Germinal center (tissue), 1 donor: ENCODE measurements at regions not wholly inside any gene's neighbourhood (a gene's known extent, or its start where the extent isn't known, plus 50 kb on each side); places are given as distances from the start of the nearest gene placed in this dataset.
"Not testable (repeated sequence)": the region's sequence is repeated elsewhere in the genome, so short reads cannot be mapped to it uniquely, and the experiment has no call there.

Experiments
- DNase-seq: peaks from one replicate; pipeline ENCODE4 v3.0.0; 2012; ENCODE audit warnings: mixed read lengths, low spot score

DNA sequence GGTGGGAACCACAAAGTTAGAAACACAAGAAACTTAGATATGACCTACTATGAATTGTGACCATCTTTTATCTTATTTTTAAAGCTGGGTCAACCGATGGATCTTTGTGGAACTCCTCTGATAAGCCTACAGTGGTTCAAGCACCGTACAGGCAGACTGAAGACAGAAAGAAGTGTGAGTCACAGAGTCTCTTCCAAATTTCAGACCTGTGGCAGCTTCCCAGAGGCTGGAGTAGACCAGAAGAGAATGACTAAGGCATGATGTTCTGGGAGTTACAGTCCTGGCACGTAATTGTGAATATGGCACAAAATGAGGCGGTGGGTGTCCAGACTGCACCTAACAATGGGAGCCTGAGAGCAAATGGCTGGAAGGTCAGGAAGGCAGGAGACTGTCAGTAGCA, 70.0 kb downstream of the LMO4 start:
- no peak for DNase-seq

DNA sequence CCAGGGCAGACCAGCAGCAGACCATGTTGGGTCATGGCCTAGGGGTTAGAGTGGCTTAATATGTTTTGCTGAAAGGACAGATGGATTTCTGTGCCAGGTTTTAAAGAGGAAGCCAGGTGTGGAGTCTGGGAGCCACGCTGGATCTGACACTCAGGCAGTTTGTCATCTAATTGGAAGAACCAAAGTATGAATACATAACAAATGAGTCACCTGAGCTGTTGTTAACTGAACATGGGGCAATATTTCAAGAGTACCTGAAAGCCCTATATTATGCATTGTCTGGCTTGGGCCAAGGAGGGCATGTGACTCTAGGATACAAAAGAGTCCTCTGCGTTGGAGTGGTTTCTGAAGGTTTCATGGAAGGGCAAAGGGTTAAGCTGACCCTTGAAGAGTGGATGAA, 70.6 kb downstream of the LMO4 start:
- no peak for DNase-seq

DNA sequence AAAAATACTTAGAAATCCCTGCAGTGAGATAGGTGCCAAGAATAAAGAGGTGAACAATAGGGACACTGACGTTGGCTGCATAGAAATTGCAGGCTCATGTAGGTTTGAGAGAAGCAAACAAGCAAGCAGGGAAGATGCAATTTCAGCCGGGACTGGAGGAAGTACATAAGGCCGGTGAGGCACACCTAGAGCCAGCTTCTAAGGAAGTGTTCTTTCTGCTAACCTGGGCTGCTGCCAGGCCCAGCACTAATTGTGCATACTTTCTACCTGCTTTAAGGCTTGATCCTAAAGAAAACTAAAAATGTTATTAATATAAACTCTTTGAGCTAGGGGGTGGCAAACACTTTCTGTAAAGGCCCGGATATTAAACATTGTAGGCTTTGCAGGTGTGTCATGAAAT, 71.0 kb downstream of the LMO4 start:
- DNase-seq, result no peak

DNA sequence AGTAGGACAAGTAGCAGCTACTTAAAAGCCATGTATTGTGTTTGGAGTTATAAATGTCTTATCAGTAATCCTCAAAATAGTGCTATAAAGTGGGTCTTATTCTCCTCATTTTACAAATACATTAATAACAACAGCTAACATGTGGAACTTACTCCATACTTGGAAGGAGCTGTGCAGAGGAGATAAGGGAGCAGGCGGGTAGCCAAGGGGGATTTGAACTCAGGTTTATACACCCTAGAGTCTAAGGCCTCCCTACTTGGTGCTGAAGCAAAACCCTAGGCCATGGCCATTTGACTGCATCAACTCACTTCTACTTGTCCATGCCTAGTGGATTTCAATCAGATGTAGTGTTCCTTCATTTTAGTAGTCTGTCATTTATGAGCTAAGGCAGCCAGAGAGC, 72.1 kb downstream of the LMO4 start:
- no peak for DNase-seq

DNA sequence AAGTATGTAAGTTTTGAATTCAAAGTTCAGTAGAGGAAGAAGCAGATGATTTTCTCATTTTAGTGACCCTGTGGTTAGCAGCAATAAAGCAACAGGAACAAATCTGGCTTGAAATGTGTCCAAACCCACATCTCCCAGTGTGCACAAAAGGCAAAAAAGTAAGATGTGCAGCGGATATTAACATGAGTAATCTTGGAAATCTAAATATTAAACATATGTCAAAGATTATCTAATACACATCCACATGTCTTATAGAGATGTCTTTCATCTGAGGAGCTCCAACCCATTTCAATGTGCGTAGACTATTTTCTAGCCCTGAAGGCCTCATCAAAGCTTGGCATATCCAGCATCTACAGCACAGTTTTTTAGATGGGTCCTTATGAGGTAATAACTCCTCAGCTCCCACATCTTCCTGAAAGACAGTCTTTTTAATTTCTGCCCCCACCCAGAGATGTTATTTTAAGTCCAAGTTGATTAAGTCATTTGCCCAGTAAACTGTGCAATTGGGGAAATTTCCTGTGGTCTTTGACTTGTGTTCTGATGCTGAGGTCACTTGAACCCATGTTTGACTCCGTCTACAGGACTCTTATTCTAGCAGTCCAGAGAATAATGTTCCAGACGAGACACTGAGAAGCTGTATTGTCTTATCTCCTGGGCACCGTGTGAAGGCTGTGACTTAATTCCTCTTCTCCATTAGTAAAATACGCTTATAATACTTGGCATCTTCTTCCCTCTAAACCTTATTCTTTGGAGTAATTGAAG, 73.7 kb downstream of the LMO4 start:
- DNase-seq, result no peak

DNA sequence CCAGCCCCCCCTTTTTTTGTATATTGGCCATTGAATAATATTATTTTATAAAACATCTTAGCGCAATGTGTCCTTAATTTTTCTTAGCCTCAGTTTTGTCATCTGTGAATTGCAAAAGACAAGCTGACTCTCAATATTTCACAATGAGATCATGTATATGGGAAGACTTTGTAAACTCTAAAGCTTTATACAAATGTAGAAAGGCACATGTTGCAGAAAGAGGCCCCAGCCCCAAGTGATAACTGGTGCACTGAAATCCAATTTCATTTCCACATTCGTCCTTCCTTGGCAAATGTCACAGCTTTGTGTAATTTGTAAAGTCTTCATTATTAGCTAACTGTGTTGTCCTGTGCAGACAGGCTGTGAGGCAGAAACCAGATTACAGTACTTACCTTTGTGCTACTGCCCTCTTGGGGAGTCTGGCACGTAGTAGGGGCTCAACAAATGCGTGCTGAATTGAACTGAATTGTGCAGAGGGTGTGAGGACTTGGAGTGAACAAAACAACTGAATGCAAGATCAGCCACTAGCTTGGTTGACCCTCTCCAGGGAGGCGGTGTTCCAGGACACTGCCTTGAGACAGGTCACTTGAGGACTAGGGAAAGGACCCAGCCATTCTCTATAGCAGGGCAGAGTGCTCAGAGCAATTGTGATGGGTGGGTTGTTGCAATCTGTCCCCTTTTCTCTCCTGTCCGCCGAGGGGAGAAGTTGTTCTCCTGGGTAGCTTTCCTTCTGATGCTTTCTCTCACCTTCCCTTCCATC, 74.6 kb downstream of the LMO4 start:
- no peak for DNase-seq

DNA sequence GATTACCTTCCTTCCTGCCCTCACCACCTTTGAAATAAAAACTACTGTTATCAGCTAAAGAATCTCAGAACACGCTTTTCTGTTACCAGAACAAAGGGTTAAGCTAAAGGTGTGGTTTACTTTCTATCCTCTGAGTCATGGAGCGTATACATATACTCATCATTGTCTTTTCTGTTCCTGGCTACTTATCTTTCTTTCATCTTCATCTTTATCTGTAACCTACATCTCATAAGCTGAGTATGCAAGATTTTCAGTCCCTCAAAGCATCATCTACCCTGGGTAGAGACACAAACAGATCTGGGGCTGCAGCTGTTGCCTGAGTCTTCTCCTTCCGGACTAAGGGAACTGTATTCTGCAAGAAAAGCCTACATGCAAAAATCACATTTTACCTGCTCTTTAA, 75.6 kb downstream of the LMO4 start:
- DNase-seq, result no peak

DNA sequence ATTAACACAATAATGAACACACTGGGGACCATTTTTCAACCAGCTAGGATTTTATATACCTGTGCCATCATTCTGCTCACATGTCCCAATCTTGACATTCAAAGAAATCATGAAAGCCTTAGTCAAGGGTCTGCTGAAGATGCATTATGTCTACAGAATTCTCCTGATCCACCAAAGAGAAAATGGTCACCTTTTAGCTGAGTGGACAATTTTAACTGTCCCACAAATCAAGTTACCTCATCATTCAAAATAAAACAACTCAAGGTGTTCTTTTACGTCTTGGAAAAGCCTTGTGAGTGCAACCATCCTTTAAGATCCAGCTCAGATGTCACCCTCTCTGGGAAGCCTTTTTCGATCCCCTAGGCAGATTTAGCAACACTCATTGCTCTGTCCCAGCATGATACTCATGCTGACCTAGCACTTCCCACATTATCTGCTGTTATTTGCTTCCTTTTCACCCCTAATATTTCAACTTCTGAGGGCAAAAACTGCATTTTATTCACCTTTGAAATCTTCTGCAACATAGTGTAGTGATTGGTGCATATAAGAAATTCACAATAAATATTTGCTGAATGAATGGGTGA, 80.1 kb downstream of the LMO4 start:
- no peak for DNase-seq

DNA sequence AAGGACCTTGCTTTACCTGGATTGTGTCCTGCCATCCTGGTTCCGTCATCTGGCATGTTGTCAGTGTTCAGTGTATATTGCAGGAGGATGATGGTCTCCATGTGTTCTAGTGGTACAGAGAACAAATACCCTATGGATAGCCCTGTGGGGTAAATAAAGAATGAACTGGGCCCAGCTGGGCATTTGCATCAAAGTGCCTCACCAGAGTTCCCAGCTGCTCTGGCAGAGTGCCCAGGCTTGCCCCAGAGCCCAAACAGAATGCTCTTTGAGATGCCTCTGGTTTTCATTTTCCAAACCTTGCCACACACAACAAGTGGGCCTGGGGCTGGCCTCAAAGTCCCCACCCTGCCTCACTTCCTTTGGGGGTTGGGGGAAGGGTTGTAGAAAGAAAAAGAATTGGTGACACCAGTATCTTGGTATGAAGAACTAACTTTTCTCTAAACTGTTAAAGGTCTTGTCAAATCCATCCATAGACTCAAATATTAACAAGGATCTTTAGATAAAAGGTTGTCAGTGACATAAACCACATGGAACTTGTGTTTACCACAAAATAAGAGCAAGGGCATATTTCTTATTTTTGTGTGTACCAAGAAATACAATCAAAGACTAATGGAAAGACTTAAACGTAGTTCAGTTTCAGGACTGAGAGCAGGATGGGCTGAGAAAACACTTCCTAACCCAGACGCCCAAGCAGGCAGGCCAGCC, 82.2 kb downstream of the LMO4 start:
- no peak for DNase-seq

DNA sequence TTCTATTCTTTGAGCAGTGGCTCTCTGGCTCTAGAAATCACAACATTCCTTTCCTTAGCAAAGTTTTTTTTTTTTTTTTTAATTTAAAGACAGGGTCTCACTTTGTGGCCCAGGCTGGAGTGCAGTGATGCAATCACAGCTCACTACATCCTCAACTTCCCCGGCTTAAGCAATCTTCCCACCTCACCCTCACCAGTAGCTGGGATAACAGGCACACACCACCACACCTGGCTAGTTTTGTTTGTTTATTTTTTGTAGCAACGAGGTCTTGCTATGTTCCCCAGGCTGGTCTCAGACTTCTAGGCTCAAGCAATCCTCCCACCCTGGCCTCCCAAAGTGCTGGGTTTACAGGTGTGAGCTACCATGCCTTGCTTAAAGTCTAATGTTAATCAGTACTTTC, 85.2 kb downstream of the LMO4 start:
- not testable (repeated sequence) for DNase-seq

DNA sequence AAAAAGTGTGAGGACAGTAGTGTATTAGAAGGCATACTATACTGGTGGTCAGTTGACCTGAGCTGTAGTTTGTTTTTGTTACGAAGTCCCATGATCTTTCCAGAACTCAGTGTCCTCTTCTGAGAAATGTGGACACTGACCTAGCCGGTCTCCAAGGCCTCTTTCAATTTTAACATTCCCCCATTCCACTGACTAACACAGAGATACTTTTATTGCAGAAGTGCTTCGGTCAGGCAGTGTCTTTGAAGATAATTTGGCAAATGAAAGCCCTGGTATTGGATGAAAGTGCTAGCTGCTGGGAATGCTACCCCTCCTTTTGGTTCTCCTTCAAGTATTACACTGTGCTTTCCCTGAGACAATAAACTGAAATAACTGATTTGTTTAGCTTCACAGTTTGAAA, 89.4 kb downstream of the LMO4 start:
- DNase-seq, result no peak

DNA sequence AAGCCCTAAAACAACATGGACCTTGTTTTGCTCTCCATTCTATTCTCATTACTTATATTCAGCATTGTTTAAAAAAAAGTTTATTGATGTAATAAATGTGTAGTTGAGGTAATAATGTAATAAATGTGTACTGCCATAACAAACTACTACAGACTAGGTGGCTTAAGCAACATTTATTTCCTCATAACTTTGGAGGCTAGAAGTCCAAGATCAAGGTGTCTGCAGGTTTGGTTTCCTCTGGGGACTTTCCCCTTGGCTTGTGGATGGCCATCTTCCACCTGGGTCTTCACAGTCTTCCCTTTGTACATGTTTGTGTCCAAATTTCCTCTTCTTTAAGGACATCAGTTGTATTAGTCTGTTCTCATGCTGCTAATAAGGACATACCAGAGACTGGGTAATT, 93.1 kb downstream of the LMO4 start:
- no peak for DNase-seq

DNA sequence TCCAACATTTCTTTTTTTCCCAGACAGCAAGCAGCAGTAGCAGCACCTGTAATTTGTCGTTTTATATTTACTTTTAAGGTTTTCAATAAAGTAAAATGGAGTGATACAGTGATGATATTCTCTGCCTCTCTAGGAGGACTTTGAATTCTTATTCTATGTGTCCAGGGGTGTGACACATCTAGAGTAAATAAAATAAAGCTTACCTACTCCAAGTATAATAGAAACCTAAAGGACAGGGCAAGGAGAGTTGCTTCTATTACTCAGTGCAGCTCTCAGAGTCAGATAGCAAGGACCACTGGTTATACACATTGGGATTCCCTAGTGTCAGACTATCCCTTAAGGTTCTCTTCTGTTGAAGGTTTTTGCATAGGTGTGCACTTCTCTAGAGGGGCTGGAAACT, 95.9 kb downstream of the LMO4 start:
- DNase-seq, result no peak

DNA sequence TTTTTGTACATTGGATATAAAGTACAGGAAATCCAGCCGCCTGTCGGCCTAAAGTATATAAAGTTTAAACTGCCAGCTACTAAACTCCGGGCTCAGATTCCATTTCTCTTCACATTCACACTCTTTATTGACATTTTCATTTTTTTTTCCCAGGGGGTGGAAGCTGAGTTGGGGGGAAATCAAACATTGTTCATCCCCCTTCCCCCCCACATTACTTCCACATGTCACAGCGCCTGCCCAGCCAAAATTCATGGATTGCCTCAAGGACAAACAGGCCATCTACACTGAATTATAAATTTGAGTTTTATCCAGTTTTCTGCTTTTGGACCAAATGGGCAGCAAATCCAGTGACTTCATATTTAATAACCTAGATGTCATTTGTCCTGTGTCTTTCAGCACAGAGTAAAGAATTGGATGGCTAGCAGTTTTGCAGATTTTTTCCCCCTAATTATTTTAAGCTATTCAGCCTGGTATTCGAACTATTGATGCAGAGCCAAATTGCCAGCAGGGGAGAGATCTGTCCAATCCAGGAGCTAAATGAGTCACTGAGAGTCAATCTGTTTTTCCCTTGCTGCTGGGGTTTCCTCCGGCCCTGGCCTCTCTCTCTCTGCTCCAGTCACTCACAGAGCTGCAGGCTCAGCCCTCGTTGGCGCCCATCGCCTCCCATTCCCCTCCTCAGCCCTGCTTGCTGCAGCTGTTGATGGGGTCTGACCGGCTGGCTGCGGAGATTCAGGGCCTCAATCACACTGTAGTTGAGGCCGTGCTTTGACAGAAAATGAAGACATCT, 98.0 kb downstream of the LMO4 start:
- no peak for DNase-seq

DNA sequence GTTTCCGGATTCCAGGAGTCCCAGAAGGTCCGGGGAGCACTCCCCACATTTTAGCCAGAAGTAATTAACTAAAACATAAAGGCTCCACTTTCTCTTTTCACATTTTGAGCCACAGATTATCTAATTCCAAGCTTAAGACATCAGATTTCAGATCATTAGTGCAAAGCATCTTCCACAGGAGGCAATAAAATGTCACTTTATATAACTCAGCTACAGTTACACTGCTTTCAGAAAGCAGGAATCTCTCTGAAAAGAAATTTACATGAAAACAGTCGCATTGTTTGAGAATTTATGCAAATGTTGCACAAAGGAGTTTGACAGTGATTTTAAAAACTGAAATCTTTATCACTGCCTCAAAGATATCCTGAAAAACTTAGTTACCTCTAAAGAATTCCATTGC, 99.7 kb downstream of the LMO4 start:
- DNase-seq, result no peak

DNA sequence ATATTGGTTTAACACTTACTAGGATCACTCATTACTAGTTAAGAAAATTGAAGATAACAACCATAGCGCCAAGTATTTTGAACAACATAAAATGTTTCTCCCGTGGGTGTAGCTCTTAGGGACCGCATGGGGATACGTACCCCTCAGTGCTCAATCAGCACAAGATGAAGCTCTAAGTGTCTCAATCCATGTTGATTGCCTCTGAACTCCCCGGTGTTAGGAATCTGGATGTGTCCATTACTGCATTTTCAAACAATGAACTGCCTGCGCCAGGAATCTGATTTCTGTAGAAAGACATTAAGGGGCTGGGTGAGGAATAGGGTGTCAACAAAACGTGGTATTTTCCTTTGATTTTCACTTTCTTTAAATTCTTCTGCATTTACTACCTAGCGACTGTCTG, 100.2 kb downstream of the LMO4 start:
- no peak for DNase-seq

DNA sequence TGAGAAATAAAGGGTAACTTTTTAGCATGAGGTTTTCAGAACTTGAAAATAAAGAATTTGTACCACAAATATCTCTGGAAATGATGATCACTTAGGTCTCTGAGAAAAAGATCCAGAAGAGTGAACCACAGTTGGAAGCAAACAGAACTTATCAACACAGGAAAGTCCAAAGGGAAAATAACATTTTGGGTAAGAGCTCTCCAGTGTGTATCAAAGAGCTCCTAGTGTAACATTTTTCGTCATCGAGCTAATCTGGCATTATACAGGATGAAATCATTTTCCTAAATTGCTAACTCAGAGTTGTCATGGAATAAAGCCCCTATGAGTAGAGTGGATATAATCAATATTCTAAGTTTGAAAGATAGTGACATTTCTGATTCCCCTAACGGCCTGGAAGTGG, 104.0 kb downstream of the LMO4 start:
- no peak for DNase-seq

DNA sequence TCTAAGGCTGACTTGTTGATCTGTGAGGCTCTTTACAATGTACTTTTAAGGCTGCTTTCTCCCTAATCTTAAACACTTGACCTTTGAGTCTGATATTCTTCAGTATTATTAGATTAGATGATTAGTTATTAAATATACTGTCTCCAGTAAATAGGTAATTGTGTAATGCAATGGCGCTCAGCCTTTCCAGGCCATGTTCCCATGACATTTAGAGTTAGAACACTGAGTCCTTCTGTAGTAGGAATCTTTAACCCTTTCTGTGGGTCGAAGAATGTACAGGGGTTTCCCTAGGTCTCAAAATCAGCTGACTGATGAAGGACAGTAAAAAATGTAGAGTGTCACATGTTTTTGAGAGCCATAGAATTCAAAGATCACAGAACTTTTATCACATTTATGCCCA, 104.4 kb downstream of the LMO4 start:
- DNase-seq, result not testable (repeated sequence)

DNA sequence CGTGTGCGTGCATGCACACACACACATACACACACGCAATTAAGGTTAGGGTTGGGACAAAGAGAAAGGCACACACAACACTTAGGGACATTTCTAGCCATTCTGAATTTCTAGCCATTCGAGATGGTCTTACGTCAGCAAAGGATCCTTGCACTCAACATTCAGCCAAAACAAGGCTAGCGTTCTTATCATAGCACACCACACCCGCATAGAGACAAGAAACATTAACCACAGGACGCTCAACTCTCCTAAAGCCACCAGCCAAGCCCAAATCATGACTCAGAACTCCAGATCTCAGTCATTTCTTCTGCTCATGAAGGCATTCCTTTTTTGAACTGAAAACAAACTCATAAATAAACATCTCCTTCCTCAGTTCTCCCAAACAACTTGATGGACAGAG, 106.8 kb downstream of the LMO4 start:
- DNase-seq, result no peak

DNA sequence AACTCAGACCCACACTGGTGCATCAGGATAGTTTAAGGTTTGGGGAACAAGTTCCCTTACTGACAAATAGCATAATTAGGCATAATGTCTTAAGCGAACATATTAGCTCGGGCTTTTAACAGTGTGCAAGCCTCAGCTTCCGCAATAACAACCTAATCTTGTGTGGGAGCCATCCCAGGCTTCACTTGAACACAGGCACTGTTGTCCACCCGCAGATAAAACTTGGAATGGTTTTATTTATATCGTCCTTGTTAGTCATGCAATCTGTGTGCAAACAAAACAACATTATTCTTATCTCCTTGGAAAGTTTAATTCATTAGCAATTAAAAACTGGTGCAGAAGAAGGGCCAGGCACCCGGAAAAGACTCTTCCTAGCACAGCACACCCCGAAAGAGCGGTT, 107.4 kb downstream of the LMO4 start:
- not testable (repeated sequence) for DNase-seq

DNA sequence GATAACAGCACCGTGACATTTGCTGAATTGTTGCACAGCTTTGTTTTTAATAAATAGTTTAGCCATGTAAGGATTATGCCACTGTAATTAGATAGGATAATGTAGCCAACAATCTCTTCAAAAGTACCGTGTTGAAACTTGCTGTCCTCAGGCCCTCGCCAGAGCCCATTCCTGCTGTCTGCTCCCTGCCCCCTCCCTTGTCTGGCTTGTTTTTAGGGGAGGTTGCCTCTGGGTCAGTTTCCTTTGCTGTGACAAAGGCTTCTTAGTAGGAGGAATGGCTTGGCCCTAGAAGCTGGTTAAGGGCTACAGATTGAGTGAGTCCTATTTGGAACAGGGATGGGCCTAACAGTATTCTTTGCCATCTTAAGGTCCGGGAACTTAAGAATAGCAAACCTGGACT, 107.9 kb downstream of the LMO4 start:
- DNase-seq, result no peak
